T-helper 1 cell treated with Interleukin-12 subunit alpha and Interleukin-12 subunit beta and Interleukin-4 antibody, amounts not matched to agents 30 ng/mL and 1 ng/mL, for 36 hours (primary cell): ENCODE measurements at regions not wholly inside any gene's neighbourhood (a gene's known extent, or its start where the extent isn't known, plus 50 kb on each side); places are given as distances from the start of the nearest gene placed in this dataset.
"Not testable (repeated sequence)": the region's sequence is repeated elsewhere in the genome, so short reads cannot be mapped to it uniquely, and the experiment has no call there.

Experiments used
- intact Hi-C: fragments of 100-400 bp; cut with micrococcal nuclease; formaldehyde crosslinking; loops from one replicate; pipeline ENCODE4 v1.15.1; 2024

DNA sequence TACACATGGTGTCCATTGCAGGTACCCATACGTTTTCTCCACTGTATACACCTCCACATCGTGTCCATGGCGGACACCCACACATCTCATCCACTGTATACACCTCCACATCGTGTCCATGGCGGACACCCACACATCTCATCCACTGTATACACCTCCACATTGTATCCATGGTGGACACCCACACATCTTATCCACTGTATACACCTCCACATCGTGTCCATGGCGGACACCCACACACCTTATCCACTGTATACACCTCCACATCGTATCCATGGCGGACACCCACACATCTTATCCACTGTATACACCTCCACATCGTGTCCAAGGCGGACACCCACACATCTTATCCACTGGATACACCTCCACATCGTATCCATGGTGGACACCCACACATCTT lies 50.4 kb upstream of the TTC34 start:
- intact Hi-C loops, result not testable (repeated sequence)

DNA sequence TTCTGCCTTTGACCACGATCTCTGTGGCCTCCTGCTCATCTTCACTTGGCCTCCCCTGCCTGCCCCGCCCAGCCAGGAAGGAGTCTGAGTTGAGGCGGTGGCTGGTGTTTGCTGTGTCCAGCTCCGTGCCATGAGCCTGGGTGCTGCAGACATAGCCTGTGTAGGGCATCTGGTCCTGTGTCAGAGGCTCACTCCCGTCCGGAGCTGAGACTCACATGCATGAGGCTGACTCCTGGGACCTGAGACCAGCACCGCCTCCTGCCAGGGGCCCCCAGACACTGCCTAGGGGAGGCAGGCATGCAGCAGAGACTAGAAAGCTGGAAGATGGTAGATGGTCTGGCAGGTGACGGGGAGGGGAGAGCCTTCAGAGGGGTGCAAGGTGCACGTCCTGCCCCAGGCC lies 52.2 kb upstream of the TTC34 start:
- intact Hi-C loops, result no loop called here

DNA sequence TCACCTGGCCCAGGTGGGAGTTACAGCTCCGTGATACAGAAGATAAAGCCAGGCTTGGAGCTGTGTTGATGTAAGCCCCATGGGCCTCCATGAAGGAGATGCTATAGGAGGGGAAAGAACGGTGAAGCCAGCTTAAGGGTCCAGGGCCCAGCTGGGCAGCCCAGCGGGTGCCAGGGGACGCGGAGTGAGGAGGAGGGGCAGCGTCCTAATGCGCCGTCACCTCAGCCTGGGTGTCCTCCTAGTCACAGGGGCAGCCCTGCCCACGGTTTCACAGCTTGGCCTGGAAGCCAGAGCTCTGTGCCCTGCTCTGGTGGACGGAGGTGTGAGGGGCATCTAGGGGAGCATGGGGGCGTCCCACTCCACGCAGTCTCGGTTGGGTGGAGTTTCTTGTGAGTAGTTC lies 52.7 kb upstream of the TTC34 start:
- intact Hi-C loops, result no loop called here

DNA sequence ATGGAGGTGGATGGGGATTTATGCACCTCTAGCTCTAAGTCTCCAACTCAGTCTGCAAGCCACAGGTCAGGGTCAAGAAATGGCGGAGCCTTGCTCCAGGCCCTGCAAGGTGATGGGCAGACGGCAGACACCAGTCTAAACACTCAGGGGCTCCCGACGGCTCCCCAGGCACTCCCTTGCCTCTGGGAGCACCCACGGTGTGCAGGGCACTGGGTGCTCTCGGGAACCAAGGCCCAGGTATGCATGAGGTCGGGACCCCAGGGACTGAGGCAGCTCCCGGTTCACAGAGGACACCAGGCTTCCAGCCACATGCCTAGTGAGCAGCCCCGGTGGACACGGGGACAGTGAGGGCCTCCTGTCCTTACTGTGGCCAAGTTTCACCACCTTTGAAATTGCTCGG lies 53.1 kb upstream of the TTC34 start:
- intact Hi-C loops, result no loop called here

DNA sequence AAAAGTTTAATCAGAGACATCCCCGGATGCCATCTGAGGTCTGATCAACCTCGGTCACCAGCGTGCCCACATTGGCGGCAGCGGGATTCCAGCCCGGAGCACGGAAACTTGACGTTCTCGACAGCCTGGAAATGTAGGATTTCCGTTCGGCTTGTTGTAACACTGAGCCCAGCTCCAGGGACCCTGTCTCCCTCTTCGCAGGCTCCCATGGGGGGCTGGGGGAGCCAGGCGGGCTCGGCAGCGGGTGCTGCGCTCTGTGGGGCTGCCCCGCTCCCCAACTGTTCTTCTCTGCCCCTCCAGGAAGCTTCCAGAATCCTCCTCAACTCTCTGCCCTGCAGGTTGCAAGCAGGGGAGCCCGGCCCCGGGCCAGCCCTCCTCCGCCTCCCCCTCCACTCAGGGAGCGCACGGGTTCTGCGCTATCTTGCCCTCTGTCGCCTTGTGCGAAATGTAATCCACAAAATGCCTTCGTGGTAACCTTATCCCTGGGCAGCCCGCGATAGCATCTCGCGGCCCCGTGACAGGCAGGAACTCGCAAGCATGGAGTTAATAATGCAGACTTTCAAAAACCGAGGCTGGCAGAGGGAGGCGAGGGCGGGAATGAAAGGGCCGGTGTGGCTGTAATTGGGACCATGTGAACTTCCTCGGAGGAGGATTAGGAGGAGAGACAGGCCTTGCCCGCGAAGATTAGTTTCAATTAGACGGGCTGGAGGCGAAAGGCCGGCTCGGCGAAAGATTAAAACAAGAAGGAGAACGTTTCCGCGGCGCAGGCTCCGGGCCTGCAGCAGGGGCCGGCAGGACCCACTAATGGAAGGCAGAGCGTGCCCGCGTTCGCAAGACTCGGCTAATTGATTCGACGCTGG lies 53.9 kb upstream of the TTC34 start:
- intact Hi-C loops, result no loop called here

DNA sequence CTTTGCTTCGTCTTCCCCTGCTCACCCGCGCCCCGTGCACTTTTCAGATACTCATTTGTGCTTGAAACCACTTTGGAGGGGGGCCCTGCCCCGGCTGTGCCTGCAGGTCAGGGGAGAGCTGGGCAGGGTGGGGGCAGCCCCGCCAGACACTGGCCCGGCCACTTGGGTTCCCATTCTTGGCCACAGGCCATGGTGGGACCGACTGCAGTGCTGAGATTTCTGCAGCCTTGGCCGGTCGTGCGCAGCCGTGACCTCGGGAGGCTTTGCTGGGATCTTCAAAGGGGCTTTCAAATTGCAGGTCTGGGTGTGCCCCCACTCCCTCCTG lies 54.5 kb upstream of the TTC34 start:
- intact Hi-C loops, result no loop called here

DNA sequence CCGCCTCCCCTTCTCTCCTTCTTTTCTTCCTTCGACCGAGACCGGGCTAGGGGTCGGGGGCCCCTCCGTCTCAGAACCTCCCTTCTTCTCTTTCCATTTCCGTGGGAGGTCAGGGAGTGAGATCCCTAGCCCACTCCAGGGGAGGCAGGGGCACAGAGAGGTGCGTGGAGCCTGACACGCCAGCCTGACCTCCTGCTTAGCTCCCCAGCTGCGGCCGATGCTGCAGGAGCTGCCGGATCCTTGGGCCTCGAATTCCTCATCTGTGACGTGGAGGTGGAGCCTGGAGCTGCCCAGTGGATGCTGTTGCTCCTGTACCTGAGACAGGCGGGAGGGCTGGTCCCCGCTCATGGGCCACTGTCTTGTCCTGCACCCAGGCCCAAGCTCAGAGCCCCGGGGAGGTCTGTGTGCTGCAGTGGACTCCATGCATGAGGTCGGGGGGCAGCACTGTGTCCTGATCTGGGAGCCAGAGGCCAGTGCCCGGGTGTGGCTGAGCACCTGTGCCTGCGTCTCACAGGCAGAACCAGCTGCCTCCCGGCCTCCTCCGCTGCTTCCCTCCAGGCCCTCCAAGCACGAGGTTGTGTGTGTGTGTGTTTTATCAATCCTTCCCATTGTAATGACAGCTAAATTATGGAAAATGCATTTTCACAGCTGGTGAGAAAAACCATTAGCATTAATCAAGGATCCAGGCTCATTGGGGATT lies 55.3 kb upstream of the TTC34 start:
- intact Hi-C loops, result no loop called here

DNA sequence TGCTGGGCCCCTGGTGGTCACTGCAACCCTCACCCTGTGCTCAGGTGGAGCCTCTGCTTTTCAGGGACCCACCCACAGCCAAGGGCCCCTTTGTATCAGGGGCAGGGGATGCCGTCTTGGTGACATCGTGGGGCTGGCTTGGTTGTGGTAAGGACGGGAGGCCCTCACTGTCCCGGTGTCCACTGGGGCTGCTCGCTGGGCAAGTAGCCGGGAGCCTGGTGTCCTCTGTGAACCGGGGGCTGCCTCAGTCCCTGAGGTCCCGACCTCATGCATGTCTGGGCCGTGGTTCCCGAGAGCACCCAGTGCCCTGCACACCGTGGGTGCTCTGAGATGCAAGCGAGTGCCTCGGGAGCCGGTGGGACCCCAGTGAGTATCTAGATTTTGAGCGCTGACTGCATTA lies 56.0 kb upstream of the TTC34 start:
- intact Hi-C loops, result no loop called here

DNA sequence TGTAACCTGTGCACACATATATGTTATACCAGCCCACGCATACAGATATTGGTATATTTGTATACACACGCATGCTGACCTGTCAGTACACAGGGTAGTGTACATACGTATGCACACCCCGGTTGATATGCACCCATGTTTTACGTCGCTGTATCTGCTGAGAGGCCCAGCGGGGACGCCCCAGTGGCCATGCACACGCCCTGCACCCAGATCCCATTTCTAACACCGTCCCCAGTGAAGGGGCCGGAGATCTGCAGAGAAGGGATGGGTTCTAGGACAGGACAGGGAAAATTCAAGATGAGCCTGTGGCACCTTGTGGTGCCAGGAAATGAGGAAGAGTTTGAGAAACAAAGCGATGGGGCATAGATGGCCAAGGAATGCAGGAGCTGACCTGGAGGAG lies 57.2 kb upstream of the TTC34 start:
- intact Hi-C loops, result no loop called here

DNA sequence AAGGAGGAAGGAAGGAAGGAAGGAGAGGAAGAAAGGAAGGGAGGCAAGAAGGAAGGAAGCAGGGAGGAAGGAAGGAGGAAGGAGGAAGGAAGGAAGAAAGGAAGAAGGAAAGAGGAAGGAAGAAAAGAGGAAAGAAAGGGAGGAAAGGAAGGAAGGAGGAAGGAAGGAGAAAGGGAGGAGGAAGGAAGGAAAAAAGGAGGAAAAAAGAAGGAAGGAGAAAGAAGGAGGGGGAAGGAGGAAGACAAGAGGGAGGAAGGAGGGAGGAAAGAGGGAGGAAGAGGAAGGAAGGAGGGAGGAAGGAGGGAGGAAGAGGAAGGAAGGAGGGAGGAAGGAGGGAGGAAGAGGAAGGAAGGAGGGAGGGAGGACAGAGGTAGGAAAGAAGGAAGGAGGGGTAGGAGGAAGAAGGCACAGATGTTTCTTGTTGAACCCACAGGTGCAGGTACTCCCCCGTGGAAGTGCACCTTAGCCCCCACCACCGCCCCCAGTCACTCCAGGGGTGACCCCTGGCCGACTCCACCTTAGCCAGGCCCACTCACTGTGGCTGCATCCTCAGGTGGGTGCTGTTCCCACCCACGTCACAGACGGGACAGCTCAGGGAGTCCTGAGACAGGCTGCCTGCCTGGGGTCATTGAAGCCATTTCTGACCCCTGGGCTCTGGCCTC lies 57.9 kb upstream of the TTC34 start:
- intact Hi-C loops, result no loop called here

DNA sequence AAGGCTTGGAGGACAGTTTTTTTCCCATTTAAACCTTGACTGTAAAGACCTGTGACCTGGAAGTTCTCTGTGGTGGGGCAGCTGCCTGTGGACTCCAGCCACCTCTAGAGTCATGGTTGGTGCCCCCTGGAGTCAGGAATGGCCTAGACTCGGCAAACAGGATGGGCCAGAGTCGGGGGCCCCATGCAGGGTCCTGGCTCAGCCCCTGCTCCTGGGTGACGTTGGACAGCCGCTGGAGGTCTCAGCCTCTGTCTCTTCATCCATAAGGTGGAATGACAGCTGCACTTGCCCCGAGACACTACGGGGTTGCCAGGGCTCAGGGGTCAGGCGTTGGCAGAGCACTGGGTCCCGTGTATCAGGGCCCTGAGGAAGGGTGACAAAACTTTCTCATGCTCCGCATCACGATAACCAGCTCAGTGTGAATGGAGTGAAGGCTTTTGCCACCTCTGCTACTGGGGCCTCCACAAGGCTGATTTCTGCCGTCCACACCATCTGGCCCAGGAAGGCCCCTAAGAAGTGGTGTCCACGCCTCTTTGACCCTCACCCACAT lies 58.5 kb upstream of the TTC34 start:
- intact Hi-C loops, result no loop called here

DNA sequence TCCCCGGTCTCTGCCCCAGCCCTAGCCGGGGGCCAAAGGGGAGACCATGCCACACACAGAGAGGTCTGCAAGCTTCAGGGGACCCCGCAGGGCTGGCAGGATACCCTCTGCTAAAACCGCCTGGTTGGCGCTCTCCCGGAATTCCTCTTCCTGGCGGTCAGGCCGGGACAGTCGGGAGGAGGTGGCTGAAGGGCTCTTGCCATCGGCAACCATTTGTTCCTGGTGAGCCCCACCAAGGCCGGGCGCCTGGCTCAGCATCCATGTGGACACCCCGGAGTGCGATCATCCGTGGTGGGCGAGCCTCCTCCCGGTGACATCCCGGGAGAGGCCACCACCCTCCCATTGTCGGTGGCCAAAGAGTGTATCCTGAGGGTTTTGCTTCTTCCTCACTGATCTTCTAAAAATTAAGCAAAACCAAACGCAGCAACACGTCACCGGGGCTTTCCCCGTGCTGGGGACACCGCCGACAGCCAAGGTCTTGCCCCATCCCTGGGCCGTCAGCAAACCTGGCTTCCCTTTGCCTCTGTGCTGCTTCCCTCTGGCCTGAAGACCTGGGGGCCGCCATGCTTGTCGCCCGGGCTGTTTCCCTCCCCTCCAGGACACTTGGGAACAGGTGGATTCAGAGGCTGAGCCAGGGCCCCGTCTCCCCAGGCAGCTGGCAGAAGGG lies 59.1 kb upstream of the TTC34 start:
- intact Hi-C loops, result no loop called here

DNA sequence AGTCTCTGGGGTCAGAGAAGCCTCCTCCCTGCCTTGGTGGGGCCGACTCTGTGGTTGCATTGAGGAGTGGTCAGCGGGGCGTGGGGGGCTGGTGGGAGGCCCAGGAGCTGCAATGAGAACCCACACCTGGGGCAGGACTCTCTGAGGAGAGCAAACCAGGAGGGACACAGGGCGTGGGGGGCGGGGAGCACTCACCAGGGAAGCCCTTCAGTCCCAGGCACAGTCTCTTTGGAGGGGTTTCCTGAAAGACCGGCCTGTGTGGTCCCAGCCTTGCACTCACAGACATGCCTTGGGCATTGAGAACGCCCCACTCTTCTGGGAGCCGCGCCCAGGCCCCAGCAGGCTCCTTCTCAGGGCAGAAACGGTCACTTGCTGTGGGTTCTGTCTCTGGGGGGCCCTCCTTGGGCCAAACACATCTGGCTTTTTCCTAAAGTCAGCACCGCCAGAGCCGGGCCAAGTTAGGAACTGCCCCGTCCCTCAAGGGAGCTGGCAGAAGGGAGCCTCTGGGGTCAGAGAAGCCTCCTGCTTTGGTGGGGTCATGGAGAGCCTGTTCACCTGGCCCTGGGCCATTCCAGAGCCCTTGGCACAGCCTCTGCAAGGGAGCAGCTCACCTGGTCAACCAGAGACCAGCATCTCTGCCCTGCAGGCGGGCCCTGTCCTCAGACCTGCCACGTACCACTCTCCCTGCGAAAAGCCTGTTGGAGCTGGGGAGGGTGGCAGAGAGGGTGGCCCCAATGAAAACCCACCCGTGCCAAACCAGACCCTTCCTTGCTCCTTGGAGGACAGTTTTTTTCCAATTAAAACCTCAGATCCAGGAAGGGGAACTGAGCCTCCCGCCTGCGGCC lies 59.9 kb upstream of the TTC34 start:
- intact Hi-C loops, result no loop called here

DNA sequence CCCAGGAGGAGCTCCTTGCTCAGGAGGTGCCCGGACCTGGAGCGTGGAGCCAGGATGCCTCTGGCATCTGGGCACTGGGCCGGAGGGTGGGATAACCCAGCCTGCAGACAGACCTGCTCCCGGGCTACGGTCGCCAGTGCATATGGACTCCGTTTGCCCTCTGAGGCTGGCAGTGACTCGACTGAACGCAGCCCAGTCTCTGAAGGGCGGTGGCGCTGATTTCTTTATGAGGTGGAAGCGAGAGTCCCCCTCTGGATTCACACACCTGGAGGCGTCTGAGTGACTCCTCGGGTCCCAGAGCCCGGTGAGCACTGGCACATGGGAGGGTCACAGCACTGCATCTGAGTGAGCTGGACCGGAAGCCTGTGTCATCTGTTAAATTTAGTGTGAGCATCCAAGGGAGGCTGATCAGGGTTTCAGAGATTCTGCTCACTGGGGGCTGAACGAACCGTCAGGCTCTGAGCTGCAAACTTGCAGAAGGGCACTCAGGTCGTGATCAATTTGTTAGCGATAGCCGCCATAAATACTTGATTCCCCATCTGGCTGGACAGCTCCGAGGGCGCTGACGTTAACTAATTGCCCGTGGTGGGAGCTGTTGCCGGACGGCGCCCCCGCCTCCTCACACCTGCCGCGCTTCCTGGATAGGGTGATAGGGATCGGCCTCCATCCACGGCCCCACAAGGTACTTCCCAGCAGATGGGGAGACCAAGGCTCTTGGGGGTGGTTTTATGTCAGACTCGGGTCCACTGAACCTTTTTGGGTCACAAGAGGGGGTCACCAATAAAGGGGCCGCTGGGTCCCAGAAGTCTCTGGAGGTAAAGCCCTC lies 60.7 kb upstream of the TTC34 start:
- intact Hi-C loops, result no loop called here

DNA sequence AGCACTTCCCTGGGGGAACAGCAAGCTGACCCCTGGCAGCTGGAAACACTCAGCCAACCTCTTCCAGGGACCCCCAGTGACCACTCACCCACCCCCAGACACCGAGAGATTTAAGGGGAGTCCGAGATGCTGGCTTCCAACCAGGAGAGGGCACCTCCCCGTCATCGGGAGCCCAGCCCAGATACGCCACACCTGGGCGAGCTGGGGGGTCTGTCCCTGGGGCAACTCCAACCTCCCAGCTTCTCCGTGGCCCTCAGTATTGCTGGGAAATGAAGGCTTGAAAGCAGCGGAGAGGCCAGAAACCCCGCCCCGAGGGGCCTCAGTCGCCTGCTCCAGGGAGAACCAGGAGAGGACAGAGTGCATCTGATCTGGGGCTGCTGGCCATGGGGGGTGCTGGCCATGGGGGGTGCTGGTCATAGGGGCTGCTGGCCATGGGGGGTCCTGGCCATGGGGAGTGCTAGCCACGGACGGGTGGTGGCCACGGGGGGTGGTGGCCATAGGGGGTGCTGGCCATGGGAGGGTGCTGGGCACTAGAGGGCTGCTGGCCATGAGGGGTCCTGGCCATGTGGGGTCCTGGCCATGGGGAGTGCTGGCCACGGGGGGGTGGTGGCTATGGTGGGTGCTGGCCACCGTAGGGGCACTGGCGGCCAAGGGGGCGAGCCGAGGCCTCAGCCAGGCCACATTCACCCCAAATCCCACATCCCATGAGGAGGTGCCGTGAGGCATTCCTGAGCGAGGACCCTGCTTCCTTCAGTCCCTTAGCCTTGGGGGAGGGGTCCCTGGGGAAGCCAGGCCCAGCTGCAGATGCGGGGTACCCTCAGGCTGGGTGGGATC lies 61.5 kb upstream of the TTC34 start:
- intact Hi-C loops, result no loop called here

DNA sequence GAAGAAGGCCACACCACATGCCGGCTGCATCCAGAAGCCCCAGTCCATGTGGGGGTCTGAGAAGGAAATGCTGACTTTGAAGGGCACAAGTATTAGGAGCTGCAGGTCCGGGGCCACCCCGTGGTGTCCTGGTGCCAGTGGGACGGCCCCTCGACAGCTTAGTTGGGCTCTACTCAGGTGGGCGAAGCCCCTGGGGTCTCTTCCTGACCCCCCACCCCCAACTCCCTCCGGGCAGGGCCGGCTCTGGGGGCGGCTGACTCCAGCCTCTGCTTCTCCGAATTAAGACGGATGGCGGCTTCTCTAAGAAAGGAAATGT lies 62.1 kb upstream of the TTC34 start:
- intact Hi-C loops, result no loop called here

DNA sequence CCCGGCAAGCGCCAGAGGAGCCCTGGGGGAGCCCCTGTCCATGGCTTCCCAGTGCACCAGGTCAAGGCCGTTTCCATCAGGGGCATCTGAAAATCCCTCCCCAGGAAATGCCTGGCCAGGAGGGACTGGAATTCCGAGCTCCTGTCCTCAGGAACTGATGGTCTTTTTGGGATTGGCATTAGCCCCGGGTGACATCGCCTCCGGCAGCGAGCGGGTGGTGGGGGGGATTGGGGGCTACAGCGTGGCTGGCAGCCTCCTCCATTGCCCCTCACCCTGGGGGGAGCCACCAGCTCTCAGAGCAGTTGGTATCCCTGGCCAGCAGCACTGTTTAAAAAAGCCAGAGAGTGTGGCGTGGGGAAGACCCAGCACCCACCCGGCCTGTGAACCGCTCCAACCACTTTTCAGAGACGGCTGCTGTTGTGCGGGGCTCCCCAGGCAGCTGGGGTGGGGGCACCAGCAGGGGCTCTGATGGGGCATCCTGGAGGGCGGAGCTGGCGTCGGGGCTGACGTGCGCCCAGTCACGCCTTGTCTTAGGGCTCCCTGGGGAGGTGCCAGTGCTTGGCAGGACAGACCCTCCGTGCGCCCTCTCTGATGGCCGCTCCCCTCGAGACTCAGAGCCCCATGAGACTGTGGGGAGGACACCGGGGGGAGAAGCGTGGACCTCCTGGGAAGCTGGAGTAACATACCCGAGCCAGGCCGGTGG lies 62.9 kb upstream of the TTC34 start:
- intact Hi-C loops, result no loop called here

DNA sequence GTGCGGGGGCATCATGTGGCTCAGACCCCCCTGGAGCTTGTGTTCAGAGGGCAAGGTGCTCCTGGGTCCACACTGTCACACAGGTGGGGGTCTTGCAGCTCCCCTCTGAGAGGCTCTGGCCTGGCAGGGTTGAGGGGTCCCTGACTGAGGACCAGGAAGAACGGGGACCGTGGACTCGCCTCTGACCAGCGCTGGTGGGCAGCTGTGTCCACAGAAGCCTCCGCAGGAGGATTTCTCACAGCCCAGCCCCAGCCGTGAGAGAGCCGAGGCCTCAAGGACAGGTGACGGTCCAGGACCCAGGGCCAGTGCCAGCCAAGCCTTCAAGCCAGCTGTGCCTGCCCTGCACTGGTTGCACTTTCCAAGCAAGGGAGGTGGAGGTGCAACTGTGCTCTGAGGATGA lies 63.5 kb upstream of the TTC34 start:
- intact Hi-C loops, result no loop called here
